ENCODE measurements at regions not wholly inside any gene's neighbourhood (a gene's known extent, or its start where the extent isn't known, plus 50 kb on each side); places are given as distances from the start of the nearest gene placed in this dataset.
"Not testable (repeated sequence)": the region's sequence is repeated elsewhere in the genome, so short reads cannot be mapped to it uniquely, and the experiment has no call there.

GRCh38 chr2:45114221-45114955, 105.1 kb upstream of the SIX2 start:
- in situ Hi-C loops (cut with HindIII; ENCODE audit: low pct_ligation_motif_present, low pct_unique_long_range_greater_than_20kb, low sequenced_read_pairs) = no loop called here
- DNase-seq = no peak

DNA sequence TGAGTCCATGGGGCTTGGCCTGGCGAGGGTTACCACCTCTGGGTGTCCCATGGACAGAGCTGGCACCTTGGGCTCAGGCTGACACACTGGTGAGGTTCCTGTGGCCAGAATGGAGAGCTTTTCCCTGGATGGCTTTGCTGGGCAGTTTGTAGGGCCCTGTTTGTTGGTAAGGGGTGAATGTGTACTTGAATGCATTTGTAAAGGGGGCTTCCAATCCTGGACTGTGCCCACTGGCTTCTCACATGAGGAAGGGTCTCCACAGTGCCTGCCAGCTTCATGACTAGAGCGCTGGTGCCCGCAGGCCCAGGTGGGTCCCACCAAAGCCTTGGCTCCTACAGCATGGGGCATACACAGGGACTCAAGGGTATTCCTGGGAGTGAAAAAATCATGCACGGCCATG, 103.5 kb upstream of the SIX2 start:
- in situ Hi-C loops (cut with HindIII; ENCODE audit: low pct_ligation_motif_present, low pct_unique_long_range_greater_than_20kb, low sequenced_read_pairs) = no loop called here
- no peak for DNase-seq

- in situ Hi-C loops (cut with HindIII; ENCODE audit: low pct_ligation_motif_present, low pct_unique_long_range_greater_than_20kb, low sequenced_read_pairs) = no loop called here
- no peak for DNase-seq
These were observed 95.9 kb upstream of the SIX2 start for GRCh38 chr2:45105050-45105582.

GRCh38 chr2:45104429-45104828, 95.2 kb upstream of the SIX2 start:
- in situ Hi-C loops (cut with HindIII; ENCODE audit: low pct_ligation_motif_present, low pct_unique_long_range_greater_than_20kb, low sequenced_read_pairs) = no loop called here
- DNase-seq = no peak

GRCh38 chr2:45103351-45104345, 94.4 kb upstream of the SIX2 start:
- in situ Hi-C loops (cut with HindIII; ENCODE audit: low pct_ligation_motif_present, low pct_unique_long_range_greater_than_20kb, low sequenced_read_pairs) = no loop called here
- no peak for DNase-seq

DNA sequence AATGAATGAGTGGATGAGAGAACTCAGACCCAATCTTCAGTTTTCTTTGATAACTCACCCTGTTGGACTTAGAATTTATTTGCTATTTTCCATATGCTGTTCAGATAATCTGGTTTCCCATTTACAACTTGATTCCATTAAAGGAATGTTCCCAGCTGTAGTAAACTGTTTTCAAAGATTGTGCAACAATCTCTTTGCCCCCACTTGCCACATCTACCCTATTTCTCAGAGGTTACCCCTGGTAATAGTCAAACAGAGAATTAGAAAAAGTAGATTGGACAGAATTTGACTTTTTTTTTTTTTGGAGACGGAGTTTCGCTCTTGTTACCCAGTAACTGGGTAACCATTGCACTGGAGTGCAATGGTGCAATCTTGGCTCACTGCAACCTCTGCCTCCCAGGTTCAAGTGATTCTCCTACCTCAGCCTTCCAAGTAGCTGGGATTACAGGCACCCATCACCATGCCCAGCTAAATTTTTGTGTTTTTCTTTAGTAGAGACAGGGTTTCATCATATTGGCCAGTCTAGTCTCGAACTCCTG, 93.4 kb upstream of the SIX2 start:
- in situ Hi-C loops (cut with HindIII; ENCODE audit: low pct_ligation_motif_present, low pct_unique_long_range_greater_than_20kb, low sequenced_read_pairs) = no loop called here
- DNase-seq = no peak

DNA sequence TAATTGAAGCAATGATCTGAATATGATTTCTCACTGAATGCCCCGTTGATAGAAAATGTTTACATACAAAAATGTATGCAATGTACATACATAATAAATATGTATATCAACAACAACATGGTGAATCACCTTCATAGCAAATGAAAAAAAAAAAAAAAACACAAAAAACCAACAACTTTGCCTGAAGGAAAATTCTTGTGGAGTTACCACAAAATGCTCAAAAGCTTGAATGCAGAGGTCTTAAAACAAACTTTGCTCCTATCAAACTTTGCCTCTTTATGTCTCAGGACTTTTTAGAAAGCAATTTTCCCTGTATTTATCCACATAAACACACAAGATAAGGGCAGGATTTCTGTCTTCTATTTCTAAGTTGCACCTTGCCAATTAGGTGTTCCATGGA, 92.9 kb upstream of the SIX2 start:
- no peak for DNase-seq
- in situ Hi-C loops (cut with HindIII; ENCODE audit: low pct_ligation_motif_present, low pct_unique_long_range_greater_than_20kb, low sequenced_read_pairs) = no loop called here

DNA sequence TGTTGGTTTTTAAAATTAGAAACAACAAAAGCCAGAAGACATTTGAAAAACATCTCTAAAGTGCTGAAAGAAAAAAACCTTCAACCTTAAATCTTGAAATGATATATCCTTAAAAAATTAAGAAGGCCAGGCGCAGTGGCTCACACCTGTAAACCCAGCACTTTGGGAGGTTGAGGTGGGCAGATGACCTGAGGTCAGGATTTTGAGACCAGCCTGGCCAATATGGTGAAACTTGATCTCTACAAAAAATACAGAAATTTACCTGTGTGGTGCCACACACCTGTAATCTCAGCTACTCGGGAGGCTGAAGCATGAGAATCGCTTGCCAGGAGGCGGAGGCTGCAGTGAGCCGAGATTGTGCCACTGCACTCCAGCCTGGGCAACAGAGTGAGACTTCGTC, 87.7 kb upstream of the SIX2 start:
- in situ Hi-C loops (cut with HindIII; ENCODE audit: low pct_ligation_motif_present, low pct_unique_long_range_greater_than_20kb, low sequenced_read_pairs) = no loop called here

DNA sequence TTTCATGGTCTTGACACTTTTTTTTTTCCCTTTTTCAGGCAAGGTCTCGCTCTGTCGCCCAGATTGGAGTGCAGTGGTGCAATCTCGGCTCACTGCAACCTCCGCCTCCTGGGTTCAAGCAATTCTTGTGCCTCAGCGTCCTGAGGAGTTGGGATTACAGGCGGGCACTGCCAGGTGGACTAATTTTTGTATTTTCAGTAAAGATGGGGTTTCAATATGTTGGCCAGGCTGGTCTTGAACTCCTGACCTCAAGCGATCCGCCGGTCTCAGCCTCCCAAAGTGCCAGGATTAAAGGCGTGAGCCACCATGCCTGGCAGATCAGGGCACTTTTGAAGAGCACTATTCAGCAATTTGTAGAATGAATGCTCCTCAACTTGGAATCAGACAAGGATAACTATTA, 86.8 kb upstream of the SIX2 start:
- DNase-seq; in situ Hi-C loops (cut with HindIII; ENCODE audit: low pct_ligation_motif_present, low pct_unique_long_range_greater_than_20kb, low sequenced_read_pairs): not testable (repeated sequence)

More for the DNA sequence above, 87.7 kb upstream of the SIX2 start:
- DNase-seq = no peak

DNA sequence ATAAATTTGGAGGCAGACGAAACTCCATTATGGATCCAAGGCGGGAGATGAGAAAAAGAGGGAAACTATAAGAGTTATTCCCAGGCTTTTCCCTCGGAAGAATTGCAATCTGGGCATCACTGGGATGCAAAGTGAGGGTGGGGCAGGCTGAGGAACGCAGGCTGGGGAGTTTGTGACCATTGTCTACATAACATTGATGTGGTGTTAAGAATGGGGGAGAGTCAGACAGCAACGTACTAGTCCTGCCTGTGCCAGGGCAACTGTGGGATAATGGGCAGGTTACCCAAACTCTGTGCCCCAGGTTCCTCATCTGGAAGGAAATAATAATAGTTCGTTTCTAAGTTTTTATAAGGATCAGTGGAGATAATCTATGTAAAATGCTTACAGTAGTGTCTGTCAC, 84.4 kb upstream of the SIX2 start:
- DNase-seq = no peak
- in situ Hi-C loops (cut with HindIII; ENCODE audit: low pct_ligation_motif_present, low pct_unique_long_range_greater_than_20kb, low sequenced_read_pairs) = no loop called here

DNA sequence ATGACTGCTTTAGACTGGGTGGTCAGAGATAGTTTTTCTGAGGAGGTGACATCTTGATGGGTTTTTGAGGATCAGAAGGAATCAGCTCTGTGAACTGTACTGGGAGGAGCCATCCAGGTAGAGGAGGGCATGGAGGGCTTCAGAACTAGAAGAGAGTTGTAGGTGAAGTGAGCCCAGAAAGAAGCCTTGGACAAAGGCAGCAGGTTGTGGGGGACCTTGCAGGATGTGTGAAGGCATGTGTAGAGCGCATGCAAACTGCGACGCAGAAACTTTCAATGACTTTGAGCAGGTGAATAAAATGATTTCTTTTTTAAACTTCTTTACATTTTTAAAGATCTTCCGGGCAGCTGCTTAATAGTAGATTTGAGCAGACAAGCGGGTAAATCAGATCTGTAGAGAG, 83.9 kb upstream of the SIX2 start:
- no peak for DNase-seq
- in situ Hi-C loops (cut with HindIII; ENCODE audit: low pct_ligation_motif_present, low pct_unique_long_range_greater_than_20kb, low sequenced_read_pairs) = no loop called here

DNA sequence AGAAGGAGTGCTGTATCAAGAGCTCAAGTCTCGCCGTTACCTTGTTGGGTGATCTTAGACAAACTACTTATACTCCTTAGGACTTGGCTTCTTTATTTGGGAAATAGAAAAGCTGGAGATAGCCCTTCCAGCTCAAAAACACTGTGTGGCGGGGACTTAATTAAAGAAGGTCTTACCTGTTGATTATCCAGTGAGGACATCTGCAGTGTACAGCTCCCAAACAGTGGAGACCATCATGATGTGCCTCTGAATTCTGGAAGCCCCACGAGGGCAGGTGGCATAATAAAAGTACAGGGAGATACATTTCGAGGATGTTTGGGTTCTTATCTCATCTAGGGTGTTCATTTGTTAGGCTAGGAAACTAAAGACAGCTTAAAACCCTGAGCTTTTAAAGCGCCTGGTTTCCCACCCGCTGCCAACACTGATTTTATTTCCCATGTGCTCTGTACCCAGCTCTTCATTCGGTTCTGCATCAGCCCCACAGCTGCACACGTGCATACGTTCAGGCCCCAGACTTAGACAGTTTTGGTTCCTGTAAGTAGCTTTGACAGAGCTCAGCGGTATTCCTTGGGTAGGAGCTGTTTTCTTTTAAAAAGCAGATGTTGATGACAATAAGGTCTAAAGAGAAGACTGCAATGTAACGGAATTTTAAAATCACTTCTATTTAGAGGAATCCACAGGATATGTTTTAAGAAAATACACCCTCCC, 80.5 kb upstream of the SIX2 start:
- no peak for DNase-seq
- in situ Hi-C loops (cut with HindIII; ENCODE audit: low pct_ligation_motif_present, low pct_unique_long_range_greater_than_20kb, low sequenced_read_pairs) = no loop called here

DNA sequence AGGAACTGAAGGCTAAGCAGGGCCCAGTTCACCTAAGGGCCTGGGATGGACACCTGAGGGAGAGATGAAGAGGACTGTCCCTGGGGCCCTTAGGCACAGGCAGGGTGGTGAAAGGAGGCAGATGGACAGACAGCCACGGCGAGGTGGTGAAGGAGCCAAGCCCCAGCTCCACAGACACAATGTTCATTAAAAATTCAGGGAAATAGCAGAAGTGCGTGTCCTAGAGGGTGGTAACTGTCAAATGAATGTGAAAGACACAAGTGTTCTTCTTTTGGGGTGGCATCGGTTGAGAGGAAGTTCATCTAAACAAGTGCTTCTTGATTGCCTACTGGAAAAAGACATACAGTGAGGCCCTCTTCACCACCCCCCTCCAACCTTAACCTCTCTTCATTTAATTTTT, 76.2 kb upstream of the SIX2 start:
- in situ Hi-C loops (cut with HindIII; ENCODE audit: low pct_ligation_motif_present, low pct_unique_long_range_greater_than_20kb, low sequenced_read_pairs) = no loop called here
- DNase-seq = no peak

GRCh38 chr2:45084361-45085020, 75.2 kb upstream of the SIX2 start:
- in situ Hi-C loops (cut with HindIII; ENCODE audit: low pct_ligation_motif_present, low pct_unique_long_range_greater_than_20kb, low sequenced_read_pairs) = no loop called here
- no peak for DNase-seq

DNA sequence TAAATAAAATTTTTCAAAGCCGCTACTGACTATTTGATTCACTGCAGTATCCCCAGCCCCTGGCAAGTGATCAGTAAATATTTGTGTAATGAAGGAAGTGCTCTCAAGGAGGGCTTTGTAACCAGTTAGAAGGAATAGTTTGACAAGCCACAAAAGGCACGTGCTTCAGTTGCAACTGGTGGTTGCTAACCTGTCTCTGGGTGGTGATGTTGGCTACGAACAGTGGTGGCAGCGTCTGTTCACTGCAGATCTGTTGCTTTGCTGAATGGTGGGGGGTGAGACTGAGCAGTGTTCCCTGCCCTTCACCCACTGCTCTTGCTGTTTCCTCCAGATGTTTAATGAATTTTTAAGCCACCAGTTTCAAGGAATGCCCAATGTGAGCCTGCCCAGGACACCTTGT, 73.9 kb upstream of the SIX2 start:
- no peak for DNase-seq
- in situ Hi-C loops (cut with HindIII; ENCODE audit: low pct_ligation_motif_present, low pct_unique_long_range_greater_than_20kb, low sequenced_read_pairs) = no loop called here

GRCh38 chr2:45074713-45075112, 65.5 kb upstream of the SIX2 start:
- DNase-seq = no peak
- in situ Hi-C loops (cut with HindIII; ENCODE audit: low pct_ligation_motif_present, low pct_unique_long_range_greater_than_20kb, low sequenced_read_pairs) = no loop called here

DNA sequence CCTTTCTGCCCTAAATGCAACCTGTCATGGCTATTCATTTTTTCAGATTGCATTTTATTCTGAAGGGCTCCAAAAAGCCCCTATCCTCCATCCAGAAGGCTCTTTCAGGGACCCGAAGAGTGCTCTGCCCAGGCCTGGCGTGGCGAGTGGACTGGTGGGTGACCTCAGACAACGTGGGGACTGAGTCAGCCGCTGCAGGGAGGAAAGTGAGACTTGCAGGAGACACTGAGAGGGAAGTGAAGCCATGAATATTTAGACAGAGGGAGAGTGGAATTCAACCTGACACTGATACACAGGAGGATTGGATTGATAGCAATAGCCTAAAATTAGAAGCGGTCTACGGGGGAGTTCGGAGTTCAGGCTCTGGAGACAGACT, 63.6 kb upstream of the SIX2 start:
- DNase-seq = no peak
- in situ Hi-C loops (cut with HindIII; ENCODE audit: low pct_ligation_motif_present, low pct_unique_long_range_greater_than_20kb, low sequenced_read_pairs) = no loop called here
